Thoracic aorta (tissue), 2 donors: ENCODE measurements at regions not wholly inside any gene's neighbourhood (a gene's known extent, or its start where the extent isn't known, plus 50 kb on each side); places are given as distances from the start of the nearest gene placed in this dataset.

ENCODE experiments used
- ATAC-seq: fragments of 150-250 bp; one replicate; pipeline ENCODE4 v1.8.0; 2017; ENCODE audit warnings: low read depth; ENCODE audit not compliant: insufficient number of reproducible peaks, low FRiP score
- DNase-seq: peaks from one replicate; pipeline ENCODE4 v3.0.0-alpha.2; 2020; ENCODE audit warnings: low spot score
- H3K27ac ChIP-seq, 2 donors: fragments of 200-600 bp; sonication (generic); 1 replicate in 1 of 2; 2 replicates in 1 of 2; pipeline ENCODE4 v1.5.1; 2016; ENCODE audit warnings: mild to moderate bottlenecking in 2 of 2, moderate library complexity in 2 of 2
- H3K27me3 ChIP-seq: fragments of 200-600 bp; sonication (generic); replicated peaks from 2 replicates; pipeline ENCODE4 v1.6.0; 2016; ENCODE audit warnings: mild to moderate bottlenecking; ENCODE audit not compliant: insufficient read depth
- H3K36me3 ChIP-seq: fragments of 200-600 bp; sonication (generic); one replicate; pipeline ENCODE4 v1.5.1; 2016
- H3K4me1 ChIP-seq, 2 donors: fragments of 200-600 bp; sonication (generic); 1 replicate in 1 of 2; 2 replicates in 1 of 2; pipeline versions ENCODE4 v1.5.1 to v1.6.0; 2016; ENCODE audit warnings: low read depth in 2 of 2, mild to moderate bottlenecking in 1 of 2; ENCODE audit not compliant: control insufficient read depth in 1 of 2
- H3K4me3 ChIP-seq: fragments of 200-600 bp; sonication (generic); 2 replicates; pipeline ENCODE4 v1.5.1; 2016; ENCODE audit warnings: mild to moderate bottlenecking
- H3K9me3 ChIP-seq: fragments of 200-600 bp; sonication (generic); 2 replicates; pipeline ENCODE4 v1.5.1; 2016
- TF ChIP-seq, protein P1 (sequence below): fragments of 200-600 bp; sonication (generic); IDR thresholded peaks from one replicate; pipeline ENCODE4 v1.5.1; 2019; ENCODE audit warnings: antibody characterized with exemption

- peak overlapping the region; percentile 56 for H3K4me3 ChIP-seq
- H3K27ac ChIP-seq, result no peak overlapping the region
These were observed 186.0 kb upstream of the ZFHX3 start for GRCh38 chr16:73233846-73234424.

DNA sequence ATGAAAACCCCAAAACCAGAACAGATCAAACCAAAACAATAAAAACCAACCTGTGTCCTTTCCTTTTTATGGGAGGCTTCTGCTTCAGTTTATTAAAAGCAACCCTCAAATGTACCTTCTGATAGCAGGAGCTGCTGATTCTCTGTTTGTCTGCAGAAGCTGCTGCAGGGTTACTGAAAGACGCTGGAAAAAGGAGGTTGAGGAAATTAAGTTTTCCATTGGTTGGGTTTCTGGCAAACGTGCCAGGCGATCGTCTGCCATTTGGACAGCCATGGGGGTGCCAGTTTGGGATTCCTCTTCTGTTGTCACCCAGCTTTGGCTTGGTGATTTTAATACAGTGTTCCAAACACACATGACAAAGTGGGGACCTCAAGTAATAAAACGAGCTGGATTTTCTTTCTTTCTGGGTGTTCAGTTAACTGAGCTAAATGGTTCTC lies 185.4 kb upstream of the ZFHX3 start:
- Histone ChIP-seq H3K9me3 (no peaks in the 10 kb centered on the region), H3K4me3 (peak overlapping the region; percentile 56), H3K27ac (no peak overlapping the region), H3K36me3 (no peaks in the 10 kb centered on the region), H3K27me3 (no peaks in the 10 kb centered on the region), H3K4me1 (peaks cover 11 to 15% of the 10 kb centered on the region in 2 donors)
- DNase-seq, result no peak
- ATAC-seq, result no peak
- TF ChIP-seq, protein P1, sequence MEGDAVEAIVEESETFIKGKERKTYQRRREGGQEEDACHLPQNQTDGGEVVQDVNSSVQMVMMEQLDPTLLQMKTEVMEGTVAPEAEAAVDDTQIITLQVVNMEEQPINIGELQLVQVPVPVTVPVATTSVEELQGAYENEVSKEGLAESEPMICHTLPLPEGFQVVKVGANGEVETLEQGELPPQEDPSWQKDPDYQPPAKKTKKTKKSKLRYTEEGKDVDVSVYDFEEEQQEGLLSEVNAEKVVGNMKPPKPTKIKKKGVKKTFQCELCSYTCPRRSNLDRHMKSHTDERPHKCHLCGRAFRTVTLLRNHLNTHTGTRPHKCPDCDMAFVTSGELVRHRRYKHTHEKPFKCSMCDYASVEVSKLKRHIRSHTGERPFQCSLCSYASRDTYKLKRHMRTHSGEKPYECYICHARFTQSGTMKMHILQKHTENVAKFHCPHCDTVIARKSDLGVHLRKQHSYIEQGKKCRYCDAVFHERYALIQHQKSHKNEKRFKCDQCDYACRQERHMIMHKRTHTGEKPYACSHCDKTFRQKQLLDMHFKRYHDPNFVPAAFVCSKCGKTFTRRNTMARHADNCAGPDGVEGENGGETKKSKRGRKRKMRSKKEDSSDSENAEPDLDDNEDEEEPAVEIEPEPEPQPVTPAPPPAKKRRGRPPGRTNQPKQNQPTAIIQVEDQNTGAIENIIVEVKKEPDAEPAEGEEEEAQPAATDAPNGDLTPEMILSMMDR, result no peak

More at GRCh38 chr16:73233846-73234424, 186.0 kb upstream of the ZFHX3 start:
- ATAC-seq, result no peak
- DNase-seq, result no peak
- Histone ChIP-seq H3K36me3 (no peaks in the 10 kb centered on the region), H3K9me3 (no peaks in the 10 kb centered on the region), H3K4me1 (peaks cover 7 to 13% of the 10 kb centered on the region in 2 donors), H3K27me3 (no peaks in the 10 kb centered on the region)
- TF ChIP-seq, protein P1, result no peak

DNA sequence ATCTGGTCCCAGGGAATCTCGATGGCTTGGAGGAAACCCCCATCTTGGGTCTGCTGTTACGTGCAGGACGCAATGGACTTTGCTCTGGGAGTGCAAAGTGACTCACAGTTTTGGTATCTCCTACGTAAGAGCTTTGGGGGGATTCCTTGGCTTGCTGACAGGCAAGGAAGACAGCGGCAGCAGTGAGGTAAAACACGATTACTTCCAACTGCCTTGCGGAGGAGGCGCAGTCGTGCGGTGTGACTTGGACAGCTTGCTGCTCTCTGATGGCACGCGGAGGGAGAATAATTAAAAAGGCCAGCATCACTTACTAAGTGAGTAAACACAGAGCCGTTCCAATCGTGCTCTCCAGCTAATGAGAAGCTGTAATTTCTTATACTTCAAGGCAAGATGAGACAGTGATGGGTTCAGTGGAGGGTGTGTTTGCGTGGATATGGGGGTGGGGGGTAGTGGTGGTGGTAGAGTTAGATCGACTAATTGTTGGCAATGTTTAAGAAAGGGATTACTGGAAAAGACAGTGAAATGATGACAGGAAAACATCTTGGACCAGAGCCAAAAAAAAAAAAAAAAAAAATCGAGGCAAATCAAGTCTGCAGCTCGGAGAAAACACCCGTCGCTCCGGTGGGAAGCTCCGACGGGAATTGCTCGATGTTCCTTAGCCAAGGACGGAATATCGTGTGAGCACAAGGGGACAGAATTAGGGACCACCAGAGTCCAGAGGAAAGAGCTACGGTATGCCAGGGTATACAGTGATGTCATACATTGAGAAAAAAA lies 184.8 kb upstream of the ZFHX3 start:
- peak overlapping the region; percentile 56 for H3K4me3 ChIP-seq
- no peak overlapping the region for H3K27ac ChIP-seq
- H3K27me3 ChIP-seq, result no peaks in the 10 kb centered on the region
- no peak for ATAC-seq
- no peak for DNase-seq
- TF ChIP-seq, protein P1, result no peak
- peaks cover 11 to 15% of the 10 kb centered on the region in 2 donors for H3K4me1 ChIP-seq
- no peaks in the 10 kb centered on the region for H3K36me3 ChIP-seq
- H3K9me3 ChIP-seq, result no peaks in the 10 kb centered on the region

- no peak overlapping the region for H3K4me3 ChIP-seq
- H3K36me3 ChIP-seq, result no peaks in the 10 kb centered on the region
- H3K4me1 ChIP-seq, result peaks cover 11 to 15% of the 10 kb centered on the region in 2 donors
- H3K27me3 ChIP-seq, result no peaks in the 10 kb centered on the region
- H3K9me3 ChIP-seq, result no peaks in the 10 kb centered on the region
- no peak overlapping the region for H3K27ac ChIP-seq
- DNase-seq (no peak), ATAC-seq (no peak)
- TF ChIP-seq, protein P1, result no peak
These were observed 184.1 kb upstream of the ZFHX3 start for GRCh38 chr16:73231944-73232554.

DNA sequence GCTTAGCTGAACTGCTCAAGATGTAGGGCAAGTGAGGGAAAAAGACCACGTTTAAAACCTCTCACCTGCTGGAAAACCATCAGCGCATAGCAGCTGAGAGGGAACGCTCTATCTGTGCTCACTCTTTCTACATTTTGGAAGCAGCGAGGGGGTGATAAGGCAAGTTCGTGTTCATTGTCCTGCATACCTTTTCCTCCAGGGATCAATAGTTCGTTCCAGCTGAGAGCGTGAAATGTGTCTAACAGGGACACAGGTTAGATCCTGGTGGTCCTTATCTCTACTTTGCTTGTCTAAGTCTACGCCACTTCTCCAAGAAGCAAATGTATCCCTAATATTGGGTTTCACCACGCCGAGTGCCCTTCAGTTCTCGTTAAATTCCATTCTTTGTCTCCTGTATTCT lies 183.5 kb upstream of the ZFHX3 start:
- Histone ChIP-seq H3K36me3 (no peaks in the 10 kb centered on the region), H3K4me3 (no peak overlapping the region), H3K27me3 (no peaks in the 10 kb centered on the region), H3K9me3 (no peaks in the 10 kb centered on the region), H3K27ac (no peak overlapping the region), H3K4me1 (peaks cover 11 to 15% of the 10 kb centered on the region in 2 donors)
- ATAC-seq, result no peak
- no peak for DNase-seq
- TF ChIP-seq, protein P1, result no peak
